ENCODE measurements at regions not wholly inside any gene's neighbourhood (a gene's known extent, or its start where the extent isn't known, plus 50 kb on each side); places are given as distances from the start of the nearest gene placed in this dataset.

DNA sequence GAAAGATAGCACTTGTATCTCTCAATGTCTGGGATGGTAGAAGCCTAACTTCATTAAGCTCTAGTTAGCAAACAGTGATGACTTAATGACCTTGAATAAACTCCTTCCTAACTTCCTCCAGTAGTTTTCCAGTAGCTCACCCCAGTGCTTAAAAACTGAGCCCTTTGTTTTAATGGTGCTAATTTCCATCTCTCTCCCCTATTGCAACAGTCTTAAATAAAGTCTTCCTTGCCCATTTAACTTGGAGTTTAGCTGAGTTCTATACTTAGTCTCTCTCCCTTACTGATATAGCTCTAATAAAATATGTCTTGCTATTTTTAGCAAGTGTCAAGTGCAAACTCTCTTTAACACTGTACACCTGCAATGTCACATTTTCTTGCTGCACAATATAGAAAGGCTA lies 267.0 kb downstream of the CCDC85A start:
- Mint-ChIP-seq H3K9me3 (peaks cover 8% of the 10 kb centered on the region), H3K27ac (no peak overlapping the region), H3K36me3 (ENCODE audit: low read depth) (no peaks in the 10 kb centered on the region), H3K4me1 (no peaks in the 10 kb centered on the region), H3K27me3 (no peaks in the 10 kb centered on the region), H3K4me3 (no peak overlapping the region)
- intact Hi-C loops (cut with micrococcal nuclease) = no loop called here
- no peak for DNase-seq
- TF ChIP-seq, protein P1, sequence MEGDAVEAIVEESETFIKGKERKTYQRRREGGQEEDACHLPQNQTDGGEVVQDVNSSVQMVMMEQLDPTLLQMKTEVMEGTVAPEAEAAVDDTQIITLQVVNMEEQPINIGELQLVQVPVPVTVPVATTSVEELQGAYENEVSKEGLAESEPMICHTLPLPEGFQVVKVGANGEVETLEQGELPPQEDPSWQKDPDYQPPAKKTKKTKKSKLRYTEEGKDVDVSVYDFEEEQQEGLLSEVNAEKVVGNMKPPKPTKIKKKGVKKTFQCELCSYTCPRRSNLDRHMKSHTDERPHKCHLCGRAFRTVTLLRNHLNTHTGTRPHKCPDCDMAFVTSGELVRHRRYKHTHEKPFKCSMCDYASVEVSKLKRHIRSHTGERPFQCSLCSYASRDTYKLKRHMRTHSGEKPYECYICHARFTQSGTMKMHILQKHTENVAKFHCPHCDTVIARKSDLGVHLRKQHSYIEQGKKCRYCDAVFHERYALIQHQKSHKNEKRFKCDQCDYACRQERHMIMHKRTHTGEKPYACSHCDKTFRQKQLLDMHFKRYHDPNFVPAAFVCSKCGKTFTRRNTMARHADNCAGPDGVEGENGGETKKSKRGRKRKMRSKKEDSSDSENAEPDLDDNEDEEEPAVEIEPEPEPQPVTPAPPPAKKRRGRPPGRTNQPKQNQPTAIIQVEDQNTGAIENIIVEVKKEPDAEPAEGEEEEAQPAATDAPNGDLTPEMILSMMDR (IDR thresholded peaks at IDR 0.05) = no peak
- CTCF ChIA-PET = no interaction called here
- ATAC-seq (ENCODE audit: low read depth) = no peak
- POLR2A ChIA-PET = no interaction called here

DNA sequence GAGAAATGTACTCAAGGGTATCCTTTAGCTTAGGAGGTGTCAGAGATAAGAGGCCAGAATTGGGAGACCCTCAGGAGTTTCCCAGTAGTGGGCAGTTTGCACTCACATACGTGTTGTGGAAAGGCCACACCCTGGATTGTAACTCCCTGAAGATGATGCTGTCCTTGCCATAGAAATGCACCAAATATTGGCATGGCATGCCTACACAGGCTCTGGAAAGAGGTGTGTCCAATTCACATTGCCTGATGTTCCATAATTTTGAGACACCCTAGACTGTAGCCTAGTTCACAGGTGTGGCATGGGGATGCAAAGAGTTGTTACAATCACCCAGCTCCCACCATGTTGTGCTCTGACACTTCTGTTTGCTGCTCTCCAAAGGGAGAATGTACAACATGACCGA lies 271.9 kb downstream of the CCDC85A start:
- H3K36me3 Mint-ChIP-seq (ENCODE audit: low read depth) = no peaks in the 10 kb centered on the region

DNA sequence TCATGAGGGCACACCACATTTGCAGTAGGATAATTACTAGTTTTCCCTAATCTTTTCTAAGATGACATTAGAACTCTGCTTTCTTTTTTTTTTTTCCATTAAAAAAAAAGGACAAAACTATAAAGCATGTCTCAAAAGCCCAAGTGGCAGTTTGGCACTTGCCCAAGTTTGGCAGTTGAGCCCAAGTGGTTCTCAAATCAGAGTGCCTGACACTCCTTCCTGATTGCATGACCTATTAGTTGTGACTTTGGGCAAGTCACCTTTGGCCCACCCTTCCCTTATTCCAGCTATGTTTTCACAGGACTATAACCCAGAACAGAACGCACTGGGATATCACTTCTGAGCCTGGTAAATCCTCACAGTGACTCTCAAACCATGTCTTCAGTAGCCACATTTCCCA lies 273.0 kb downstream of the CCDC85A start:
- ChIA-PET POLR2A (no interaction called here), CTCF (no interaction called here)
- DNase-seq (no peak), ATAC-seq (ENCODE audit: low read depth) (no peak)
- H3K27me3 Mint-ChIP-seq = no peaks in the 10 kb centered on the region
- H3K27ac Mint-ChIP-seq = no peak overlapping the region
- no peaks in the 10 kb centered on the region for H3K36me3 Mint-ChIP-seq (ENCODE audit: low read depth)
- H3K9me3 Mint-ChIP-seq = peaks cover 4% of the 10 kb centered on the region
- intact Hi-C loops (cut with micrococcal nuclease) = no loop called here
- no peaks in the 10 kb centered on the region for H3K4me1 Mint-ChIP-seq
- TF ChIP-seq, protein P1 (IDR thresholded peaks at IDR 0.05) = no peak
- H3K4me3 Mint-ChIP-seq = no peak overlapping the region

More for the DNA sequence above, 271.9 kb downstream of the CCDC85A start:
- H3K27me3 Mint-ChIP-seq = no peaks in the 10 kb centered on the region
- no peak overlapping the region for H3K27ac Mint-ChIP-seq
- TF ChIP-seq, protein P1 (IDR thresholded peaks at IDR 0.05) = no peak
- POLR2A ChIA-PET = no interaction called here
- no peak for DNase-seq
- intact Hi-C loops (cut with micrococcal nuclease) = no loop called here
- H3K4me1 Mint-ChIP-seq = no peaks in the 10 kb centered on the region
- ATAC-seq (ENCODE audit: low read depth) = no peak
- CTCF ChIA-PET = no interaction called here
- no peak overlapping the region for H3K4me3 Mint-ChIP-seq
- peaks cover 8% of the 10 kb centered on the region for H3K9me3 Mint-ChIP-seq

DNA sequence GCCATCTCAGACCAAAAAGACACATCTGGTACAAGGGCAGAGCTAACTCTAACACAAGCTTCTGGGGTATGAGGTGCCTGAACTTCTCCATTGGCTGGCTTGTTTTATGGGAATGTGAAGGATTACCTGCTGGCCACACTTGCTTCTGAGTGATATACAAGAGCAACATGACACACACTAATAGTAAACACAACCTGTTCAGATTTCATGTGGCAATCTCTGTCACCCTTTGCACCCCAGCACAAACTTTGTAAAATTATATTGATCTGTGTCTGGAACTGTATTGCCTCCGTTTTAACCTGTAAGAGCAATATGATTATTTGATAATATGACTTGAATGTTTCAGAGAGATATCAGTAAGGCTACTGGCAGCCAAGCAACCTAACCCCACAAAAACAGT lies 276.7 kb downstream of the CCDC85A start:
- no peaks in the 10 kb centered on the region for H3K36me3 Mint-ChIP-seq (ENCODE audit: low read depth)
- no peaks in the 10 kb centered on the region for H3K27me3 Mint-ChIP-seq
- CTCF ChIA-PET = no interaction called here
- ATAC-seq (ENCODE audit: low read depth) (no peak), DNase-seq (no peak)
- intact Hi-C loops (cut with micrococcal nuclease) = no loop called here
- no peak overlapping the region for H3K27ac Mint-ChIP-seq
- TF ChIP-seq, protein P1 (IDR thresholded peaks at IDR 0.05) = no peak
- POLR2A ChIA-PET = no interaction called here
- no peaks in the 10 kb centered on the region for H3K9me3 Mint-ChIP-seq
- H3K4me1 Mint-ChIP-seq = no peaks in the 10 kb centered on the region
- no peak overlapping the region for H3K4me3 Mint-ChIP-seq

DNA sequence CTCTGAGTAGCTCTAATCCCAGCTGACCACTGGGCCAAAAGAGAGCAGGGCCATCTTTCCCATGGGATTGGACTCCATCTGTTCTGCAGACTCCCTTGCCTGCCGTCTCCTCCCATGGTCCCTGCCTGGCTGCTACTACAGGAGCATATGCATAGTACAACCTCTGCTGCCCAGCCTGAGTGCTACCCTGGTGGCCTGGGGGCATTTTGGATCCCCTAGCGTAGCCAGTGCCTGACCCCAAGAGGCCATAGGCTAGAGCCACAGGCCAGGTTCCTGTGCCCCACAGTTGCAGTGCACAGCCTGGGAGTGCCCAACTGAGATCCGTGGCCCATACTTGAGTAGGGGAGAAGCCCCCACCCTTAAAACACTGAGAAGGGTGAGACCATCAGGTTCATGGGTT lies 280.3 kb downstream of the CCDC85A start:
- H3K27ac Mint-ChIP-seq = no peak overlapping the region
- no peaks in the 10 kb centered on the region for H3K27me3 Mint-ChIP-seq
- TF ChIP-seq, protein P1 (IDR thresholded peaks at IDR 0.05) = no peak
- ATAC-seq (ENCODE audit: low read depth) (no peak), DNase-seq (no peak)
- H3K9me3 Mint-ChIP-seq = no peaks in the 10 kb centered on the region
- intact Hi-C loops (cut with micrococcal nuclease) = no loop called here
- no peaks in the 10 kb centered on the region for H3K36me3 Mint-ChIP-seq (ENCODE audit: low read depth)
- no peak overlapping the region for H3K4me3 Mint-ChIP-seq
- POLR2A ChIA-PET = no interaction called here
- CTCF ChIA-PET = no interaction called here
- H3K4me1 Mint-ChIP-seq = no peaks in the 10 kb centered on the region

Measured in activated B cell treated with CpG ODN at 0.5 μM for 24 hours (primary cell).